NCI-H1436 (cell line): ENCODE measurements at regions not wholly inside any gene's neighbourhood (a gene's known extent, or its start where the extent isn't known, plus 50 kb on each side); places are given as distances from the start of the nearest gene placed in this dataset.
"Not testable (repeated sequence)": the region's sequence is repeated elsewhere in the genome, so short reads cannot be mapped to it uniquely, and the experiment has no call there.

ENCODE experiments used
- DNase-seq: peaks from one replicate; lab custom pipeline; 2025; lab: John Stamatoyannopoulos, UW

DNA sequence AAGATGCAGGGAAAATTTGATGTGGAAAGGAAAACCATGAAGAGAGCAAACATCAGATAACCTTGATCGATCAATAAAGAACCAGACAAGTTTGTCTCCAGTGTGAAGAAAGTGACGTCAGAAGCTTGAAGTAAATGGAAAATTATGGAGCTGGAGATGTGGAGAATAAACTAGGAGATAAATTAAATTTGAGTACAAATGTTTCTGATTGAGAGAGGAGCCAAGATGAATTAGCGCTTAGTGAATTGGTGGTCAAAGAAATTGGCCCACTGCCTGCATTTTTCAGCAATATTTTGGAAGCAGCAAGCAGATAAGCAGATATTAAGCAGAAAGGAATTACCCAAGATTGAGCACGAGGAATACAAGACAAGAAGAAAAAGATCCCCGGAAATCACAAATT is 567.3 kb upstream of the ZNF385D start:
- DNase-seq: no peak

DNA sequence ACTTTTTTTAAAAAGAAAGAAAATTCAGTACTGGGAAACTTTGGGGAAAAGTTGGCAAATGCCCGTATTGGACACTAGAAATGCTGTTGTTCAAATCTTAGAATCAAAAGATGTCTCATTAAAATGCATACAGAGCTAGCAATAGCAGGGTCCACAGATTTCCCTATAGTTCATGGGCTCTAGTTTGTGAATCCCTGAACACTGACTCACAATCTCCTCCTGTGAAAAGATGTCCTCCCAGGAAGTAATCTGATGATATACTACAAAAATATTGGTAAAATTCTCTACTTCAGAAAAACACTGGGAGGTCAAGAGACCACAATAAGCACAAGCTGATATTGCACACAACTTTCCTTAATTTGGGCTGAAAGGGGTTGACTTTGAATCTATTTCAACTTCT is 568.4 kb upstream of the ZNF385D start:
- no peak for DNase-seq

DNA sequence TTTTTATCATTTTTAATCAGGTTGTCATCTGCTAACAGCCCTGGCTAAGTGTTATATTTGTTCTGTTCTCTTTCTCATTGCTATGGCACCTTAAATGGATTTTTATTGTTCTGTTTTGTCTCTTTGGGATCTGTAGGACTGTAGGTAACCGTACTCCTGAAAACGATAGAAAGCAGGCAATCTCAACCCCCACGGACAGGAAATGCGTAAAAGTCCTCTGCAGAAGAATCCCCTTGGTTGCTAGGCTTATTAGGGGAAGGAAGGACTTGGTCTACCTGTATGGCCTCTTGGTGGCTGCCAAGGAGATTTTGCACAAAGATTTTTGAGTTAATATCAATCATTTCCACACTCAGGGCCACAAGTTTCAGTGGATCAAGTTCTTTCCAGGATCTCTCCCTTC is 571.9 kb upstream of the ZNF385D start:
- DNase-seq: no peak

DNA sequence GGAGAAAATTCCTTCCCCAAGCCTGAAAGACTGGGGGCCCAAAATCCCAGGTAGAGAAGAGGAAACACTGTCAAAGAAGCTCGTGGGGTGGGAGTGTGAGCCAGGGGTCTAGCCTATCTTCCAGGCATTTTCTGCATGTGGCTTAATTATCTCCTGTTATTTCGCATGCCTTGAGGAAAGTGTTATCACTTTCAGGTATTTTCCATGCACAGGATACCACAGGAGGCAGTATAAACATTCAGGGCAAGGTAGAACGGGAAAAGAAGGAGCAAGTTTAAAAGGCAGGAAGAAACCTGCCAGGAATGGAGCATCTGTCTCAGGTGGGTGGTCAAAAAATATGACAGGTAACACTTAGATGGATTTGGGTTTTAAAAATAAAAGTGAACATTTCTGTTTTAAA is 575.3 kb upstream of the ZNF385D start:
- no peak for DNase-seq

DNA sequence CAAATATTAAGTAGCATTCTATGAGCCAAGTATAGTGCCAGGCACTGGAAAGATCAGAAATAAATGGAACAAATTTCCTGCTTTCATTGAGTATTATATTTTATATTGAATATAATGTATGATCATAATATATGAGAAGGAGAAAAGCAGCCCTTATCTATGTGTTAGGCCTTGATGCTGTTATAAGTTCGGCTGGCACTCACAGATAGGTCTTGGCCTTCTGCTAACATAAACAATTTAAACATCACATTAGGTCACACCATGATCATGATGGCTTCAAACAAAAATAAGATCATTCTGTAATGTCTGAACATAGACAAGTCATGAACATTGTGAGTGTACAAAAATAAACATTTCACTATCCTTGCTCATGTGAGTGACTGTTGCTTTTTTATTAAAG is 584.0 kb upstream of the ZNF385D start:
- DNase-seq: no peak

DNA sequence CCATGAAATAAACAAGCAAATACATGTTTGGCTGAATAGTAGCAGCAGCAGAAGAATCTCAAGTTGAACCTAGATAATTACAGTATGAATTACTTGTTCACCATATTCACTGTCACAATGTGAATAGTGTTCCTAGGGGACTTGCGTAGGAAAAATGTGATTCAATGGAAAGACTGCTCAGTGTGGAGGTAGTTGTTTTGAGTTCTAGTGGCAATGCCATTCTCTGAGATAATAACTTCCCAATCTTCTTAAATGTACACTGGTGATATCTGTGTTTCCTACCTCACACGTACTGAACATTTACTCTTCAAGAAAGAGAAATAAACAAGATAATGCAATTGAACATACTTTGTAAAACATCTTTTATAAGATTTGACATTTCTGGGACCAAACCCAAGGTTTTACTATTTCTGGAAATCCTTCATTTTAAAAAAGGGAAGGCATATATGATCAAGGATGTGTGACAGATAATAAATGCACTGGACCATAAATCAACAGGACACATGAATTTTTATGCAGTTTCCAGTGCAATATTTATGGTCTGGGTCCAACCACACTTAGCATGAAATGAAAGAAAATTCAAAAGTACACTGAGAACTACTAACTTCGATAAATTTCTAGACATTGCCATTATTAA is 598.3 kb upstream of the ZNF385D start:
- no peak for DNase-seq

DNA sequence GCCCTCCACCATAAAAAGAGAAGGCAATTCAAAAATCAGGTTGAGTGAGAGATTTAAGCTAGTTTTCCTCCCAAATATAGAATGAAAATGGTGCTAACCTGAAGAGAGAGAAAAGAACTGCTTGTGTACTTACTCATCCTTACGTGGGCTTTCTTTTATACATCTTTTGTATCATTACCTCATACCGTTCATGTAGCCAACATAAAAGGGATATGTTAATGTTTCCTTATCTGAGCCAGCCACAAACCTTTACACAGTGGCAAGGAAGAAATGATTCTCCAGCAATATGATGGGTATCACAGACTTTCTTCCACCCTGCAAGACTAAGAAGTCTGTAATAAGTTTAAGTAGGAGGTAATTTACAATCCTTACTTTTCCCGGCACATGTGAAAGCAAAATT is 600.8 kb upstream of the ZNF385D start:
- DNase-seq: no peak

DNA sequence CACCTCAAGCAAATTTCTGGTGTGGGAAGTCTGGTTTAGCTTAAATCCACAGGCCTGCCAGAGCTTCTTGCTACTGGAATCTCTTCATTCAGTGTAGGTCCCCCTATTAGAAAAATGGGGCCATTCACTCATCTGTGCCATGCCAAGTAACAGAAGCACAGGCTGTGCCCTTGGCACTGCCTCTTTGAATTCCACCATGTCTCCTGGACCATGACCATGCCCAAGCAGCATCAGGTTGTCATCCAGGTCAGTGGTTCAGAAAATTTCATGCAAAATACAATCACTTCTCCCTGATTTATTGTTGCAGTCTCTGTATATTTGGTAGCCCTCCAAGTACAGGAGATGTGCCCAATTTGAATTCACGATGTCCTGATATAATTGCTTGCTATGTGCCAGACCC is 602.1 kb upstream of the ZNF385D start:
- no peak for DNase-seq

DNA sequence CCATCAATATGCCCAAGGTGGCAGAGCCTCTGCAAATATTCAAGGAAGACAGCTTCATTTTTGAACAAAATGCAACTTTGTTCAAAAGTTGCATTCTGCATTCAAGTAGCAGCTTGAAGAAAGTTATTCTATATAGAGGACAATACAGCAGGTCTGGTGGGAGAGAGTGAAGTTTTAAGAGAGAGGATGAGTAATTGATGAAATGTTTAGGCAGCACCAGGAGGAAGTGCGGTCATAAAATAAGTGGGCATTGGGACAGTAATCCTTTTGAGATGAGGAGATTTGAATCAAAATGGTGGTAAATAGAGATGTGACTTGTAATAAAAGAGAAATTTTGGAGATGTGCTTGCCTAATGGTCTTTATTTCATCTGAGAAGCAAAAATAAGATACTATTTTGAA is 607.3 kb upstream of the ZNF385D start:
- DNase-seq: no peak

DNA sequence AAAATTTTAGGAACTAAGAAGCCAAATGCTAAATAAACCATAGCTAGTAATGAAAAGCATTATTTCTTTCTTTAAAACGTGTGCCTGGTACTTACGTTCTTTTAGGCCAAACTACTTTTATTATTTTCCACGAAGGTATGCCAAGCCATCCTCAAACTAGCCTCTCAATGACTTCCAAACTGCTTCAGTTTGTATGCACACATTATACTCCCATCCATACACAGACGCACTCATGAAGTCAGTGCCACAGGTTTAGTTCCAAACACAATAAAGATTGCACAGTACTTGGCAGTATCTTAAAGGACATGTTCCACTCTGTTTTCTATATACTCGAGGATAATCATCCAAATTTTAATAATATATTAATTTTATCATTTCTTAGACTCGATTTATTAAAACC is 609.2 kb upstream of the ZNF385D start:
- no peak for DNase-seq

DNA sequence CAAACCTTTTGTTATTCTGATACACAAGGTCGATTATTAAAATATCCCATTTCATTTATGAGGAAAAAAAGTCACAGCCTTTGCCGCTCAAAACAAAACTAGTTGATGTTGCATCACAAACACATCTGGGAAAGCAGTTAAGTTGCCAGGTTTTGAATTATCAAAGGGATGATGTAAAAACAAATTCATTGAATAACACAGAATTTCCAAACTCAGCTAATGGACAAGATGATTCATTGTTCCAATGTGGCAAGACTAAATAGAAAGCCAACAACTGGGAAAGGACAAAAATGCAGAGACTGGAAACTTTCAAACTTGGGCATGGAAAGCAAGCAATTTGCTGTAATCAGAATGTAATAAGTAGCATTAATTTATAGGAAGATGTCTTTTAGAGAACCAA is 610.0 kb upstream of the ZNF385D start:
- no peak for DNase-seq

DNA sequence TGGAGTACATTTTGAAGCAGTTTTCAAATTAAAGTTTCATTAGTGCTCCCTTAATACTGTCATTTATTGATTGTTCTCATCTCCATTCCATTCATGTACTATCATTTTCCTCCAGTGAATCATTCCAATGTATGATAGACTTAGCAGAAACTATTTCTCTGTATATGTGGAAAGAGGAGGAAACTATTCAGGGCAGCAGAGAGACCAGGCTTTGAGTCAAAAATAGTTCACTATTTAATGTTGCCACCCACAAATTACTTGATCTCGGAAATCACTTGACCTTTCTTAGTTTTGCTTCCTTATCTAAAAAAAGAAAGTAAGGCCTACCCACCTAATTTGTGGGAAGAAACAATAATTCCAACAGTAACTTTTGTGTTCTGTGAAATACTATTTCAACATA is 610.5 kb upstream of the ZNF385D start:
- DNase-seq: no peak

DNA sequence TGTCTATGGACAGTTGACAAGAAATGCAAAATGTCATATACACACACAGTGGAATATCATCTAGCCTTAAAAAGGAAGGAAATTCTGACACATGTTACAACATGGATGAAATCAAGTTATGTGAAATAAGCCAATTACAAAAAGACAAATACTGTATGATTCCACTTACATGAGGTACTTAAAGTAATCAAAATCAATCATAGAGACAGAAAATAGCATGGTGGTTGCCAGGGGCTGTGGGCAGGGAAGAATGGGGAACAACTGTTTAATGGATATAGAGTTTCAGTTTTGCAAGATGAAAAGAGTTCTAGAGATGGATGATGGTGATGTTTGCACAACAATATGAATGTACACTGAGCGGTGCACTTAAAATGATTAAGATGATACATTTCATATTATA is 613.8 kb upstream of the ZNF385D start:
- DNase-seq: no peak

DNA sequence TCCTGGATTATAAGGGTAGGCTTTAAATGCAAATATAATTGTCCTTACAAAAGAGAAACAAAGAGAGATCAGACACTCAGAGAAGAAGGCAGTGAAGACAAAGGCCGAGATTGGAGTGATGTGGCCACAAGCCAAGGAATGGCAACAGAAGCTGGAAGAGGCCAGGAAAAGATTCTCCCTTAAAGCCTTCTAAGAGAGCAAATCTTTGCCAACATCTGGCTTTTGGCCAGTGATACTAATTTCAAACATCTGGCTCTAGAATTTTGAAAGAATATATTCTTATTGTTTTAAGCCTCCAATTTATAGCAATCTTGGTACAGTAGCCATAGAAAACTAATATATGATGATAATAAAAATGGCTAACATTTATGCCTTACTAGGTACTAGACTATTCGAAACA is 615.8 kb upstream of the ZNF385D start:
- DNase-seq: no peak

DNA sequence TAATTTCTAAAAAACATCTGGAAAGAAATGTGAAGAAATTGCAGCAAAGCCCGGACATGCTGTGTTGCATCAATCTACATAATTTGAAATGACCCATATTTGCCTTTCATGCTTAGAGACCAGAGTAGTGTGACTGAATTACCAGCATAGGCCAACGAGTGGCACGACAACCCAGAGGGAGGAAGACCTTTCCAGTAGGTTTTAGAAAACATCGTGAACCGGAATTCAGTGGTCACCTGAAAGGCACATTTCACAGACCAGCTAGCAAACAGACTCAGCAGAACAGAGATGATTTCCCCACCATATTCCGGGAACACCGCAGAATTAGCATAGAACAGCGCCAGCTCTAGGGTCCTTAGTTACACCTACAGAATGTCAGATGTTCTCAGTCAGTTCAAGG is 620.0 kb upstream of the ZNF385D start:
- DNase-seq: no peak

DNA sequence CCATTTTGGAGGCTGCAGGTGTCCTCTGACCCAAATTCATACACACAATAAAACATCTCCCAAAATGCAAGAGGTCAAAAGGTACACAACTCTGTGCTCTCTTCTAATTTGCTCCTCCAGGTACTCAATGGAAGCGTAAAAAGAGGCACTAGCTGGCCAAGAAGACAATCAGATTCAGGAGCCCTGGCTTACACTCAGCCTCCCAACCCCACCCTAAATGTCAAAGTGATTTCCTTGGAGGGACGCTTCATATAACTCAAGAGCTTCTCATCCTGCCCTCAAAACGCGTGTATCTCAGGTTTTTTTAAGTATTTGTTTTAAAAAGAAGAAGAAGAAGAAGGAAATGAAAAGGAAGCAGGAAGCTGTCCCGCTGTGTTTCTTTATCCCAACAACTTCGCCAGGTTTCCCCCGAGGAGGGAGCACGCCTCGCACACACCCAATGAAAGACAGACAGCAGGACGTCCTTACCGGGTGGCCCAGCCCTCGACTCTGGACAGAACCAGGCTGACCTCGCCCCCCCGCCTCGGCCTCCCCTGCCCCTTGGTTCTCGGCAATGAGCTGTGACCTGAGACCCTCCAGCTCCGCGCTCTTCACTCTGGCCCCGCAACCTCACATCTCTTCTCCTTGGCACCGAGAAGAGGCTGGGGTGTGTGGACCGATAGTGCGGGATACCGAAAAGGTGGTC is 620.7 kb upstream of the ZNF385D start:
- no peak for DNase-seq

DNA sequence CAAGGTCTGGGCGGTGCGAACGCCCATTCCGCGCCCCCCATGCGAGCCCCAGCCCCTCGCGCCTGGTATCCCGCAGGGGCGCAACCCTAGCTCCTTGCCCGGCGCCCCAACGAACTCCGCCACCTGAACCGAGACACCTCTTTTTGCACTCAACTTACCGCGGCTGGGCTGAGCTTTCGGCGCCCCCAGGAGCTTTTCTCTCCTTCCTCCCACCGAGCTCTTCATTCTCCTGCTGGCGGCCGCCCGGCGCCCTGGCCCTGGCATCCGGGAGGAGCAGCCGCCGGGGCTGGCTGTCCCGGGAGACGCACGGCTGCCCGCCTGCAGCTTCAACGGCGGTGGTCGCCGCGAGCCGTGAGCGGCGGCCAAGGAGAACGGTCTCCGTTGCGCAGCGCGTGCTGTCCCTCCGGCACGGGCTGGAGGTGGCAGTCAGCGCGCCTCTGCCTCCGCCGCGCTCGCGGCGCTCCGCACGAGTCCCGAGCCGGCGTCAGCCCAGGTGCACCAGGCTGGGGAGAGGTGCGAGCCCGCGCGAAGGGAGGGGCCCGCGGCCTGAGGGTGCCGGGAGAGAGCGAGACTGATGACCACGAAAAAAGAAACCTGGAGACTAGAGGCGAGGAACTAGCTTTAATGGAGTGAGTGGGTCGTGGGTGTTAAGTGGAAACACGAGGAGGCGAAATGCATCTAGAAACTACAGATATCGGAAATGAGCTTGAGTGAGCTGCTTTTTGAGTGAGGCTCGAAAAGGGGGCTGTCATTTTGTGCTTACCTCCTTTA is 621.5 kb upstream of the ZNF385D start:
- DNase-seq: no peak

DNA sequence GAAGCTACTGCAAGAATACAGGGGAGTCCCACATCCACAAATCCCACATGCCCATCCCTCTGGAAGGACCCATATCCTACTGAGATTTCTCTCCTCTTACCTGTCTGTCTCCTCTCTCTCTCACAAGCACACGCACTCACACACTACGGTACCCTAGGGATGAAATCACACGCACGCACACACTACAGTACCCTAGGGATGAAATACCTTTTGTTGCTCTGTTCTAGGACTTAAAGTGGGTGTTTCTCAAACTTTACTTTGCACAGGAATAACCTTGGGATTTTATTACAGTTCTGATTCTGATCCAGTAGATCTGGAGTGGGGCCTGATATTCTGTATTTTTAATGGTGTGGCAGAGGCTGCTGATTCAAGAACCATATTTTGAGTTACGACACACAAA is 622.2 kb upstream of the ZNF385D start:
- DNase-seq: no peak

DNA sequence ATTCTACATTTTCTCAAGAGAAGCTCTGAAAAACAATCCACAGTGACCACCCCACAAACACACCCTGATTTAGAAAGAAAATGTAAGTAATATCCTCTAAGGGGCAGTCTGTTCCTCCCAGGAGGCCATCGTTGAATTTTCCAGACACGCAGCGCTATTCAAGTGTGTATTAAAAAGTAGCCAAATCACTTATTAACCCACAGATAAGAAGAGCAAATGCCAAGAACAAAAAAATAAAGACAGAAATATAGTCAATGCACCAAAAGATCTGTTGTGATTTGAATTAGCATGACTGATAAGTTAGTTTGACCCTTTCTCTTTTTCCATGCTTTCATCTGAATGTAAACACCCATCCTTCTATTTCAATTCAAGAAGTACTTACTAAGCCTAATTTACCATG is 622.8 kb upstream of the ZNF385D start:
- no peak for DNase-seq

DNA sequence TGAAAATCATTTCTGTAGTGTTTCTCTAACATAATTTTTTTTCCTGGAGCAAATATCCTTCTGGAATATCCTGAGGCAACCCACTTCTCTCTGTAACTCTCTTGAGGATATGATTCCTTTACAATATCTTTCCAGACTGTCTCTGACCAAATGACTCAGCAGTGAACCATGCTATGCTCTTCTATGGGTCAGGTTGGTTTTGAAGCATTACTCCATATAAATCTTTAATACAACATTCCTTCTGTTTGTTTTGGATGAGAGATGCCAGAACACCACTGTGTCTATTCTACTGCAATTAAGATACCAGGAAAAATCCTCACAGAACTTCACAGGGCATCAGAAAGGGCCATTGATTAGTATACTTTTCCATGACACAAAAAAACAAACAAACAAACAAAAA is 626.4 kb upstream of the ZNF385D start:
- no peak for DNase-seq

DNA sequence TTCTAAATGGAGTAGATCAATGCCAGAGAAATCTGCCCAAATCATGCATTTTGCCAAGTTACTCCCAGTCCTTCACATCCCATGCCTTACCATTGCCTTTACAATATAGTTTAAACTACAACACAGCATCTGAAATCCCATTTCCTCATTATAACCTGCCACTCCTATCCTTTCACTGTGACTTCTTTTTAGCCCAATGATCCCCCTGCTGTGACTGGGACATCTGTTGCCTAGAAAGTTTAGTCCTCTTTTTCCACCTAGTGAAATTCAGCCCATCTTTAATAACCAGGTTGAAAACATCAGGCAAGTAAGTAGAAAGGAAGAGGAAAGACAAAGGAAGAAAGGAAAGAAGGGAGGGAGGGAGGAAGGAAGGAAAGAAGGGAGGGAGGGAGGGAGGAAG is 627.9 kb upstream of the ZNF385D start:
- DNase-seq: no peak

DNA sequence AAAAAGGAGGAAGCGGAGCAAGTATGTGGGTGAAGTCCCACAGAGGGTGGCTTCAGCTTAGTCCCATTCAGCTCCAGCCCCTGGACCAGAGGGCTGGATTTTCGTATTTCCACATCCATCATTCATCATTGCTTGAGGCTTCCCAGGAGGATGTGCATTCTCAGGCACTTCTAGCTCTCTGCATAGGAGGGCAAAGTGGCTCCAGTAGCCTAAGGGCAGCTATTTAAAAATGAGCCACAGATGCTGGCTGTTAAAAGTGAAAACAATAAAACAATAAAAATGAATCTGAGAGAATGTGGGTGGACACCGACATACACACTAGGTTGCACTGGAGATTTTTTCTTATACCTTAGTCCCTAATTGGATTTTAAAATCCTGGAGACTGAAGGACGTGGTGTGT is 629.2 kb upstream of the ZNF385D start:
- DNase-seq: no peak

DNA sequence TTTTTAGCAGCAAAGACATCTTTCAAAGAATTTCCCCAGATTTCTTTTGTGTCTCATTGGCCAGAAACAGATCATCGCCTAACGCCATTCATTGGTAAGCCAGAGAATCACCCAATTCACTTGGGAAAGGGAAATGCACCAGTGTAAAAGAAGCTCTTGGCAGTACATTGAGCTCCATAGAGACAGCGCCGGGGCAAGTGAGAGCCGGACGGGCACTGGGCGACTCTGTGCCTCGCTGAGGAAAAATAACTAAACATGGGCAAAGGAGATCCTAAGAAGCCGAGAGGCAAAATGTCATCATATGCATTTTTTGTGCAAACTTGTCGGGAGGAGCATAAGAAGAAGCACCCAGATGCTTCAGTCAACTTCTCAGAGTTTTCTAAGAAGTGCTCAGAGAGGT is 630.6 kb upstream of the ZNF385D start:
- DNase-seq: not testable (repeated sequence)

DNA sequence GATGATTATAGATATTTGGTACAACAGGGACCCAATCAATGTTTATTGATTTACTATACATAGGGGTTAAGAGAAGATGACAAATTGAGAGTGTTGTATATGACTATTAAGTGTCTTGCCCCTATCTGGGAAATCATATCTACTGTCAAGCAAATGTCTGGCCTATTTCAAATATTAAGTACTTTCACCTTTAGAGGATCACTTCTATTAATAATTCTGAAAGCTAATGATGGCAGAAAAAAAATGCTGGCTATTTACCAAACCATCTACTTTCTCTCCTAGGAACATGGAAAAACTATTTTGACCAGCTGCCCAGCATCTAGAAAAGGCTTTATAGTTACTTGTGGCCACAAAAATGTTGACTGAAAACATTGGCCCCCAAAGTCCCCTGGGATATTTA is 632.3 kb upstream of the ZNF385D start:
- no peak for DNase-seq
